ENCODE measurements at regions not wholly inside any gene's neighbourhood (a gene's known extent, or its start where the extent isn't known, plus 50 kb on each side); places are given as distances from the start of the nearest gene placed in this dataset.

GRCh38 chr1:224791362-224791941 is 138.0 kb upstream of the DNAH14 start:
- no peak for DNase-seq (ENCODE audit: low read depth)
- H3K4me3 ChIP-seq (ENCODE audit: low read depth, low read length), result no peak overlapping the region
- TF ChIP-seq CTCF (IDR thresholded peaks at IDR 0.05; ENCODE audit: low read depth, low read length, missing control alignments), result no peak

DNA sequence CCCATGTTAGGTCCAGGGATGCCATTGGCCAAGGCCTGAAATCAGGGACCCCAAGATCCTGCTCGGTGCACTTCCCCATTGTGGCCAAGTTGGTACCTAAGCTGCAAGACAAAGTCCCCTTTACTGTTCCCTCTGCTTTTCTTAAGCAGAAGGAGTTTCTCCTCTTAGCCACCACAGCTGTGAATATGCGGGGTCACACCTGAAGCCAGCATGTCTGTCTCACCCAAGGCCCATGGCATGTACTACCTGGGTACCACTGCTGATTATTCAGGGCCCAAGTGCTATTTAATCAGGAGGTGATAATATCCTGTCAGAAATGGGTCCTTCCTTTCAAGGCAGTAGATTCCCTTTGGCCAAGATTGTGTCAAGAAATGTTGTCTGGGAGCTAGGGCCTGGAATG is 133.9 kb upstream of the DNAH14 start:
- DNase-seq (ENCODE audit: low read depth), result no peak
- no peak overlapping the region for H3K4me3 ChIP-seq (ENCODE audit: low read depth, low read length)
- no peak for TF ChIP-seq CTCF (IDR thresholded peaks at IDR 0.05; ENCODE audit: low read depth, low read length, missing control alignments)

DNA sequence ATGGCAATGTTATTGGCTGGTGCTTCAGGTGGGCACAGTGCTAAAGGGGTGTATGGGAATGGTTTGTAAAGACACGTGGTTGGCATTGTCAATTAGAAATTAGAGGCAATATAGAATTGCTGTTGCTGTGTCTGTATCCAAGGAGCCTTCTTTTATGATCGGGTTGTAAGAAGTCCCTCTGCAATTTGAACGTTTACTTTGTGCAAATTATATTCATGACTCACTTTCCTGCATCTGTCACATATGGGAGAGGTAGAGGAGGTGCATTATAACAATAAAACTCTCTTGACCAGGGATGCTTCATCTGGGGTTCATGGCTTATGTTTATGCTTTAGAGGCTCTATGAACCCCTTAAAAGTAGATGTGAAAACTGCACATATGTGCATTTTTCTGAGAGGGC is 130.4 kb upstream of the DNAH14 start:
- TF ChIP-seq CTCF (IDR thresholded peaks at IDR 0.05; ENCODE audit: low read depth, low read length, missing control alignments), result no peak
- H3K4me3 ChIP-seq (ENCODE audit: low read depth, low read length), result no peak overlapping the region
- DNase-seq (ENCODE audit: low read depth), result no peak

- TF ChIP-seq CTCF (IDR thresholded peaks at IDR 0.05; ENCODE audit: low read depth, low read length, missing control alignments), result no peak
- DNase-seq (ENCODE audit: low read depth), result no peak
- no peak overlapping the region for H3K4me3 ChIP-seq (ENCODE audit: low read depth, low read length)
Measured at GRCh38 chr1:224800486-224801119, 128.9 kb upstream of the DNAH14 start.

DNA sequence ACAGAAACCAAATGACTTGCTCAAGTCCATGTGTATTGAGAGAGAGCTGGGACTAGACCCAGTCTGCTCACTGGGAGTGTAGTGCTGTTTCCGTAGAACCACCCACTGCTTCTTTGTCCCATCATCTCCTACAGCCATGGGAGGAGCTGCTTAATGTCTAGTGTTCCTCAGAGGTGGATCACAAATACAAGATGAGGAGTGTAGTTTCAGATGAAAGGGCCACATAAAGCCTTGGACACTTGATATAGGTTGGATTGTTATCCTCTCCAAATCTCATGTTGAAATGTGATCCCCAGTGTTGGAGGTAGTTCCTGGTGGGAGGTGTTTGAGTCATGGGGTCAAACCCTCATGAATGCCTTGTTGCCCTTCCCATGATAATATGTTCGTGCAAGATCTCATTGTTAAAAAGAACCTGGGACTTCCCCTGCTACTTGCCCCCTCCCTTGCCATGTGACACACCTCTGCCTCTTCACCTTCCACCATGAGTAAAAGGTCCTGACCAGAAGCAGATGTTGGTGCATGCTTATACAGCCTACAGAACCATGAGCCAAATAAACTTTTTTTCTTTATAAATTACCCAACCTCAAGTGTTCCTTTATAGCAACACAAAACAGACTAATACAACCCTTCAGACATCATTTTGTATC is 127.5 kb upstream of the DNAH14 start:
- no peak overlapping the region for H3K4me3 ChIP-seq (ENCODE audit: low read depth, low read length)
- no peak for TF ChIP-seq CTCF (IDR thresholded peaks at IDR 0.05; ENCODE audit: low read depth, low read length, missing control alignments)
- no peak for DNase-seq (ENCODE audit: low read depth)

DNA sequence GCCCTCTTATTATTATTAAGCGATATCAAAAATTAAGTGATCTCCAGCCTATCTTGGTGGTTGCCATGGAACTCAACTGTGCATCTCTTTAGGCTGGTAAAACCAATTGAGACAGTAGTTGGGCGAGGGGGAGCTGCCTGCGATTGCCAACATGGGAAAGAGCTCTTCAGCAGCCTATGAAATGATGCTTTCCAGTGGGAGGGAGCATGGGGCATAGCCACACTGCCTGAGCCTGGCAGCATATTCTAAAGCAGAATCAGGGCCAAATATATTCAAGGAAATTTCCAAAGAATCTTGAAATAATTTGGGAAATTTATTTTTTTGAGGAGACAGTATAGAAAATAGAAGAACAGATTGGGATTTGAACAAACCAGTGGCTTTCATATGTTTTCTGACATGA is 126.9 kb upstream of the DNAH14 start:
- no peak overlapping the region for H3K4me3 ChIP-seq (ENCODE audit: low read depth, low read length)
- TF ChIP-seq CTCF (IDR thresholded peaks at IDR 0.05; ENCODE audit: low read depth, low read length, missing control alignments), result no peak
- DNase-seq (ENCODE audit: low read depth), result no peak

Measured in GM12864 (cell line).